HepG2 (cell line): ENCODE measurements at regions not wholly inside any gene's neighbourhood (a gene's known extent, or its start where the extent isn't known, plus 50 kb on each side); places are given as distances from the start of the nearest gene placed in this dataset.

Experiments
- ATAC-seq: fragments of 200-7000 bp; cut with Tn5 transposase; 3 replicates; pipeline ENCODE4 v1.9.1; 2020; ENCODE audit warnings: mild to moderate bottlenecking, moderate library complexity
- BruUV-seq: library from RNA; stranded (reverse); fragments of 400-500 nt; replicated peaks from 2 replicates; lab custom pipeline; 2021; lab: Mats Ljungman, UMichigan
- CTCF ChIA-PET: fragments of 300-600 bp; formaldehyde crosslinking; extraction: SDS; loops from one replicate; lab custom pipeline; 2021; ENCODE audit warnings: low total read pairs, inconsistent platforms, low intra/inter-chr PET ratio; lab: Yijun Ruan, JAX
- POLR2A ChIA-PET: fragments of 350-600 bp; sonication (Branson Sonifier 250); formaldehyde crosslinking; loops from one replicate; lab custom pipeline; 2020; ENCODE audit warnings: antibody characterized with exemption, inconsistent platforms; lab: Yijun Ruan, JAX
- DNase-seq: peaks from one replicate; pipeline ENCODE4 v3.0.0-alpha.2; 2015; ENCODE audit warnings: low spot score
- FAIRE-seq: peaks from 3 replicates; lab custom pipeline; 2011; peaks lifted over from hg19 to GRCh38; lab: Jason Lieb, UNC
- H2AFZ ChIP-seq: one replicate; pipeline ENCODE4 v1.6.1; 2011; ENCODE audit warnings: low read length, inconsistent platforms
- H3K27ac ChIP-seq: fragments of 300-600 bp; 3 replicates; pipeline ENCODE4 v1.8.0; 2011; ENCODE audit warnings: mixed run types, mild to moderate bottlenecking, mixed read lengths, low read length, inconsistent platforms; ENCODE audit not compliant: insufficient read depth; ENCODE audit errors: extremely low read length
- H3K27me3 ChIP-seq, 2 experiments: fragments of 200-600 bp in 1 of 2; 2 replicates in 1 of 2; 3 replicates in 1 of 2; pipeline versions ENCODE4 v1.6.0 to v1.8.0; 2011; ENCODE audit warnings: low read length in 2 of 2, mild to moderate bottlenecking in 2 of 2, moderate library complexity in 2 of 2, inconsistent platforms in 1 of 2; ENCODE audit not compliant: insufficient read depth in 2 of 2, control insufficient read depth in 1 of 2
- H3K36me3 ChIP-seq, 2 experiments: fragments of 200-600 bp in 1 of 2; replicated peaks in 1 of 2; 2 replicates in 1 of 2; 3 replicates in 1 of 2; pipeline versions ENCODE4 v1.5.1 to v1.8.0; 2011; ENCODE audit warnings: low read length in 2 of 2, inconsistent platforms in 1 of 2; ENCODE audit not compliant: insufficient read depth in 2 of 2, control insufficient read depth in 1 of 2
- H3K4me1 ChIP-seq: 2 replicates; pipeline ENCODE4 v1.5.1; 2012; ENCODE audit warnings: low read length, inconsistent platforms; ENCODE audit not compliant: insufficient read depth
- H3K4me2 ChIP-seq: 2 replicates; pipeline ENCODE4 v1.6.0; 2011; ENCODE audit warnings: low read depth, low read length, inconsistent platforms
- H3K4me3 ChIP-seq, 3 experiments: fragments of 200-600 bp in 1 of 3; sonication (generic), shearing (Covaris generic) in 1 of 3; replicated peaks in 1 of 3; 2 replicates each; pipeline ENCODE4 v1.5.1; 2011 to 2016; ENCODE audit warnings: low read length in 3 of 3, inconsistent platforms in 2 of 3, low read depth in 2 of 3, mild to moderate bottlenecking in 2 of 3, control low read depth in 1 of 3, mixed read lengths in 1 of 3; ENCODE audit not compliant: insufficient read depth in 1 of 3
- H3K79me2 ChIP-seq: one replicate; pipeline ENCODE4 v1.6.1; 2011; ENCODE audit warnings: low read length, inconsistent platforms; ENCODE audit not compliant: insufficient read depth
- H3K9ac ChIP-seq: 2 replicates; pipeline ENCODE4 v1.6.0; 2011; ENCODE audit warnings: mild to moderate bottlenecking, low read depth, low read length, inconsistent platforms; ENCODE audit not compliant: insufficient read depth
- H3K9me3 ChIP-seq: 2 replicates; pipeline ENCODE4 v1.5.1; 2012; ENCODE audit warnings: mild to moderate bottlenecking, low read length
- H4K20me1 ChIP-seq: 2 replicates; pipeline ENCODE4 v1.6.0; 2011; ENCODE audit warnings: inconsistent platforms, mild to moderate bottlenecking, low read length, moderate library complexity; ENCODE audit not compliant: insufficient read depth
- E2F5 ChIP-seq: sonication (generic); formaldehyde crosslinking; conservative IDR thresholded peaks from 2 replicates; pipeline ENCODE4 v1.4.0; 2020; ENCODE audit warnings: missing genetic modification reagents
- HNRNPK ChIP-seq: fragments of 200-400 bp; formaldehyde crosslinking; IDR thresholded peaks from 2 replicates; pipeline ENCODE4 v1.6.1; 2018; ENCODE audit warnings: low read length, low read depth, moderate library complexity, mild to moderate bottlenecking; ENCODE audit not compliant: poor library complexity, severe bottlenecking
- MAFG ChIP-seq: sonication (generic); formaldehyde crosslinking; IDR thresholded peaks from 2 replicates; pipeline ENCODE4 v1.5.1; 2020; ENCODE audit warnings: mild to moderate bottlenecking, missing genetic modification reagents
- MLX ChIP-seq: IDR thresholded peaks from 2 replicates; pipeline ENCODE4 v1.6.1; 2016
- NR2F6 ChIP-seq, 2 experiments: IDR thresholded peaks; 2 replicates each; pipeline ENCODE4 v1.6.1; 2016; ENCODE audit warnings: antibody characterized with exemption in 1 of 2, mild to moderate bottlenecking in 1 of 2
- NR3C1 ChIP-seq: sonication (generic); formaldehyde crosslinking; IDR thresholded peaks from 2 replicates; pipeline ENCODE4 v1.4.0; 2020; ENCODE audit warnings: missing genetic modification reagents
- RFXAP ChIP-seq: sonication (generic); formaldehyde crosslinking; IDR thresholded peaks from 2 replicates; pipeline ENCODE4 v1.4.0; 2020; ENCODE audit warnings: missing genetic modification reagents, borderline replicate concordance
- TAF15 ChIP-seq: fragments of 200-400 bp; formaldehyde crosslinking; IDR thresholded peaks from one replicate; pipeline ENCODE4 v1.6.1; 2018; ENCODE audit warnings: mild to moderate bottlenecking, low read depth, low read length; ENCODE audit not compliant: poor library complexity, severe bottlenecking
- ZNF232 ChIP-seq: sonication (generic); formaldehyde crosslinking; IDR thresholded peaks from 2 replicates; pipeline ENCODE4 v1.4.0; 2020; ENCODE audit warnings: missing genetic modification reagents, borderline replicate concordance
- ZNF256 ChIP-seq: sonication (generic); formaldehyde crosslinking; conservative IDR thresholded peaks from 2 replicates; pipeline ENCODE4 v1.4.0; 2020; ENCODE audit warnings: missing genetic modification reagents
- ZNF547 ChIP-seq: sonication (generic); formaldehyde crosslinking; IDR thresholded peaks from 2 replicates; pipeline ENCODE4 v1.5.1; 2020; ENCODE audit warnings: mild to moderate bottlenecking, missing genetic modification reagents
- ZNF646 ChIP-seq: sonication (generic); formaldehyde crosslinking; IDR thresholded peaks from 2 replicates; pipeline ENCODE4 v1.9.0; 2021; ENCODE audit warnings: mild to moderate bottlenecking, missing genetic modification reagents
- ZNF780A ChIP-seq: sonication (generic); formaldehyde crosslinking; IDR thresholded peaks from 2 replicates; pipeline ENCODE4 v1.8.0; 2022; ENCODE audit warnings: mild to moderate bottlenecking, missing genetic modification reagents, moderate library complexity
- WGBS: methylation state at CpG from one replicate; pipeline ENCODE4 v1.1.6; 2017; ENCODE audit warnings: low lambda C conversion rate; 5-methylcytosine and 5-hydroxymethylcytosine counted together
- in situ Hi-C: cut with HindIII; loops from 2 replicates; pipeline ENCODE4 v1.10.0; 2017; ENCODE audit warnings: low pct_unique_long_range_greater_than_20kb; ENCODE audit not compliant: extremely low pct_ligation_motif_present
- intact Hi-C: fragments of 100-400 bp; cut with micrococcal nuclease; formaldehyde crosslinking; loops from one replicate; pipeline ENCODE4 v1.10.0; 2022; ENCODE audit not compliant: unreplicated experiment
- TF ChIP-seq, protein P1 (sequence below): sonication (generic); formaldehyde crosslinking; IDR thresholded peaks from 2 replicates; pipeline ENCODE4 v1.4.0; 2020; ENCODE audit warnings: missing genetic modification reagents
- TF ChIP-seq, protein P2 (sequence below): sonication (generic); formaldehyde crosslinking; IDR thresholded peaks from 2 replicates; pipeline ENCODE4 v1.4.0; 2020; ENCODE audit warnings: mild to moderate bottlenecking, low read depth, missing genetic modification reagents

GRCh38 chr6:12654107-12654506, 62.5 kb upstream of the PHACTR1 start:
- Histone ChIP-seq H3K79me2 (no peaks in the 10 kb centered on the region), H4K20me1 (no peaks in the 10 kb centered on the region), H3K9me3 (no peaks in the 10 kb centered on the region), H3K4me1 (no peaks in the 10 kb centered on the region), H3K9ac (no peak overlapping the region), H3K36me3 (no peaks in the 10 kb centered on the region), H3K4me3 (no peak overlapping the region), H3K27me3 (no peaks in the 10 kb centered on the region; a peak in 1 of 5 replicates), H2AFZ (no peak overlapping the region), H3K27ac (no peak overlapping the region), H3K4me2 (no peak overlapping the region)
- in situ Hi-C loops = no loop called here
- ChIA-PET CTCF (no interaction called here), POLR2A (no interaction called here)
- no peak for FAIRE-seq
- no peak for ATAC-seq
- no TSS peak for BruUV-seq
- intact Hi-C loops = no loop called here
- DNase-seq = no peak
- WGBS = 8% methylated on average over 3 of the region's 3 CpGs
- TF ChIP-seq E2F5 (CRISPR knock-in tag) = no peak
- no peak for TF ChIP-seq ZNF256
- TF ChIP-seq RFXAP (CRISPR knock-in tag) = no peak
- no peak for TF ChIP-seq ZNF780A (CRISPR knock-in tag)
- TF ChIP-seq ZNF232 = no peak
- no peak for TF ChIP-seq HNRNPK
- TF ChIP-seq ZNF646 (CRISPR knock-in tag) = no peak
- TF ChIP-seq MLX (CRISPR knock-in tag) = no peak
- no peak for TF ChIP-seq NR2F6 (IDR thresholded peaks at IDR 0.05)
- no peak for TF ChIP-seq NR2F6 (CRISPR knock-in tag; IDR thresholded peaks at IDR 0.05)
- TF ChIP-seq, protein P1, sequence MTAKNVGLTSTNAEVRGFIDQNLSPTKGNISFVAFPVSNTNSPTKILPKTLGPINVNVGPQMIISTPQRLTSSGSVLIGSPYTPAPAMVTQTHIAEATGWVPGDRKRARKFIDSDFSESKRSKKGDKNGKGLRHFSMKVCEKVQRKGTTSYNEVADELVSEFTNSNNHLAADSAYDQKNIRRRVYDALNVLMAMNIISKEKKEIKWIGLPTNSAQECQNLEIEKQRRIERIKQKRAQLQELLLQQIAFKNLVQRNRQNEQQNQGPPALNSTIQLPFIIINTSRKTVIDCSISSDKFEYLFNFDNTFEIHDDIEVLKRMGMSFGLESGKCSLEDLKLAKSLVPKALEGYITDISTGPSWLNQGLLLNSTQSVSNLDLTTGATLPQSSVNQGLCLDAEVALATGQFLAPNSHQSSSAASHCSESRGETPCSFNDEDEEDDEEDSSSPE (CRISPR knock-in tag) = no peak
- TF ChIP-seq ZNF547 (CRISPR knock-in tag) = no peak
- TF ChIP-seq TAF15 = no peak
- TF ChIP-seq MAFG = no peak
- TF ChIP-seq, protein P2, sequence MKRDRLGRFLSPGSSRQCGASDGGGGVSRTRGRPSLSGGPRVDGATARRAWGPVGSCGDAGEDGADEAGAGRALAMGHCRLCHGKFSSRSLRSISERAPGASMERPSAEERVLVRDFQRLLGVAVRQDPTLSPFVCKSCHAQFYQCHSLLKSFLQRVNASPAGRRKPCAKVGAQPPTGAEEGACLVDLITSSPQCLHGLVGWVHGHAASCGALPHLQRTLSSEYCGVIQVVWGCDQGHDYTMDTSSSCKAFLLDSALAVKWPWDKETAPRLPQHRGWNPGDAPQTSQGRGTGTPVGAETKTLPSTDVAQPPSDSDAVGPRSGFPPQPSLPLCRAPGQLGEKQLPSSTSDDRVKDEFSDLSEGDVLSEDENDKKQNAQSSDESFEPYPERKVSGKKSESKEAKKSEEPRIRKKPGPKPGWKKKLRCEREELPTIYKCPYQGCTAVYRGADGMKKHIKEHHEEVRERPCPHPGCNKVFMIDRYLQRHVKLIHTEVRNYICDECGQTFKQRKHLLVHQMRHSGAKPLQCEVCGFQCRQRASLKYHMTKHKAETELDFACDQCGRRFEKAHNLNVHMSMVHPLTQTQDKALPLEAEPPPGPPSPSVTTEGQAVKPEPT (CRISPR knock-in tag) = no peak
- no peak for TF ChIP-seq NR3C1 (CRISPR knock-in tag)
